Loucy (cell line): ENCODE measurements at regions not wholly inside any gene's neighbourhood (a gene's known extent, or its start where the extent isn't known, plus 50 kb on each side); places are given as distances from the start of the nearest gene placed in this dataset.

Experiments used
- EZH2phosphoT487 ChIP-seq: fragments of 200-600 bp; IDR thresholded peaks from 2 replicates; pipeline ENCODE4 v1.6.1; 2018; ENCODE audit warnings: antibody characterized with exemption, mild to moderate bottlenecking, moderate library complexity, borderline replicate concordance
- TF ChIP-seq, protein P1 (sequence below): fragments of 200-600 bp; sonication (generic); conservative IDR thresholded peaks from 2 replicates; pipeline ENCODE4 v1.5.1; 2014; ENCODE audit warnings: mild to moderate bottlenecking, antibody characterized with exemption, low read length

- TF ChIP-seq, protein P1, sequence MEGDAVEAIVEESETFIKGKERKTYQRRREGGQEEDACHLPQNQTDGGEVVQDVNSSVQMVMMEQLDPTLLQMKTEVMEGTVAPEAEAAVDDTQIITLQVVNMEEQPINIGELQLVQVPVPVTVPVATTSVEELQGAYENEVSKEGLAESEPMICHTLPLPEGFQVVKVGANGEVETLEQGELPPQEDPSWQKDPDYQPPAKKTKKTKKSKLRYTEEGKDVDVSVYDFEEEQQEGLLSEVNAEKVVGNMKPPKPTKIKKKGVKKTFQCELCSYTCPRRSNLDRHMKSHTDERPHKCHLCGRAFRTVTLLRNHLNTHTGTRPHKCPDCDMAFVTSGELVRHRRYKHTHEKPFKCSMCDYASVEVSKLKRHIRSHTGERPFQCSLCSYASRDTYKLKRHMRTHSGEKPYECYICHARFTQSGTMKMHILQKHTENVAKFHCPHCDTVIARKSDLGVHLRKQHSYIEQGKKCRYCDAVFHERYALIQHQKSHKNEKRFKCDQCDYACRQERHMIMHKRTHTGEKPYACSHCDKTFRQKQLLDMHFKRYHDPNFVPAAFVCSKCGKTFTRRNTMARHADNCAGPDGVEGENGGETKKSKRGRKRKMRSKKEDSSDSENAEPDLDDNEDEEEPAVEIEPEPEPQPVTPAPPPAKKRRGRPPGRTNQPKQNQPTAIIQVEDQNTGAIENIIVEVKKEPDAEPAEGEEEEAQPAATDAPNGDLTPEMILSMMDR: no peak
- no peak for TF ChIP-seq EZH2phosphoT487
These were observed 169.5 kb upstream of the TAS2R1 start for GRCh38 chr5:9799606-9800005.
